HK-2 (cell line): ENCODE measurements at regions not wholly inside any gene's neighbourhood (a gene's known extent, or its start where the extent isn't known, plus 50 kb on each side); places are given as distances from the start of the nearest gene placed in this dataset.

ENCODE experiments used
- DNase-seq: peaks from one replicate; pipeline ENCODE4 v3.0.0-alpha.2; 2018; ENCODE audit not compliant: unreplicated experiment

- DNase-seq = no peak
Measured at GRCh38 chr4:108365551-108365950, 196.8 kb upstream of the LEF1 start.

- no peak for DNase-seq
Measured at GRCh38 chr4:108361886-108362285, 193.2 kb upstream of the LEF1 start.

DNA sequence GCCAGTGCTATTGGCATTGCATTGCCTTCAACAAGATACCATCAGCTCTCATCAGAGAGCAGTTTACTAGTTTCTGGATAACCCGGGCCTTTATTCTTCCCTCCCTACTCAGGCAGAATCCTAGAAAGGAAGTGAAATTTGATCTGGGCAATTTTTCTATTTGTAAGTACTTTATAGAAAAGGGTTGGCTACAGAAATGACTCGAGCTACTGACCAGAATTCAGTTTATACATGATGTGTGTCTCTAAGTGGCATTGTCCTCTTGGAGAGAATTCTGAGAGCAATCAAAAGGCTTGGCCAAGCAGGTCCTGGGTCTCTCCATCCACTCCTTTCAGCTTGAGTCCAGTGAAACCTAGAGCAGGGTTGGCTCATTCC lies 192.7 kb upstream of the LEF1 start:
- DNase-seq = no peak

- DNase-seq = no peak
Measured at GRCh38 chr4:108360754-108361445, 192.2 kb upstream of the LEF1 start.

DNA sequence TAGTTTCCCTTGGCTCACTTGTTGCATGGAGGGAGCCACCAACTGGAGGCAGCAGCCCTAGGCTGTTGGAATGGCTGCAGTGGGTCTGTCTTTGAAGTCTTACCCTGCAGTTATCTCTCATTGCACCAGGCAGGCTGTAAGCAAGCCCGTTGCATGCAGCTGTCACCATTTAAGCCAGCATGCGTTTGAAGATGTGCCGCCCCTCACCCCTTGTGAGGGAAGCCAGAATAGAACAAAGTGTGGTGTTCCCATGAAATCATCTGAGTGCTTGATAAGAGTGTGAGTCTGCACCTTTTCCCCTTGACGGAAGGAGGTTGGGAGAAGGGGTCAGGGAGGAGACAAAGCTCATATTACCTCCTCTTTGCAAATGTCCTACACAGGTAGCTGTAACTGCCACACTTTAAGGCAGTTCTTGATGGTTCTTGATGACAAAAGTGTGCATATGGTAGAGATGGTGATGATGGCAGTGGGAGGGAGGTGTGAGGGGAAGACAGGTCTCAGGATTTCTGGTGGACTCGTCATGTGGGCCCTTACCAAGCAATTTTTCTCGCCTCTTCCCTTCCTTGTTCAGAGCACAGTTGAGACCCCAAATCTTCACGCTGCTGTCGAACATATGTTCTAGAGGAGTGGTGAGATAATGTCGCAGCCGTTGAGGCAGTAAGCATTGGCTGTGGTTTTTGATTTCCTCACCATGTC lies 191.4 kb upstream of the LEF1 start:
- DNase-seq = no peak

GRCh38 chr4:108359130-108359985 lies 190.6 kb upstream of the LEF1 start:
- DNase-seq = no peak

DNA sequence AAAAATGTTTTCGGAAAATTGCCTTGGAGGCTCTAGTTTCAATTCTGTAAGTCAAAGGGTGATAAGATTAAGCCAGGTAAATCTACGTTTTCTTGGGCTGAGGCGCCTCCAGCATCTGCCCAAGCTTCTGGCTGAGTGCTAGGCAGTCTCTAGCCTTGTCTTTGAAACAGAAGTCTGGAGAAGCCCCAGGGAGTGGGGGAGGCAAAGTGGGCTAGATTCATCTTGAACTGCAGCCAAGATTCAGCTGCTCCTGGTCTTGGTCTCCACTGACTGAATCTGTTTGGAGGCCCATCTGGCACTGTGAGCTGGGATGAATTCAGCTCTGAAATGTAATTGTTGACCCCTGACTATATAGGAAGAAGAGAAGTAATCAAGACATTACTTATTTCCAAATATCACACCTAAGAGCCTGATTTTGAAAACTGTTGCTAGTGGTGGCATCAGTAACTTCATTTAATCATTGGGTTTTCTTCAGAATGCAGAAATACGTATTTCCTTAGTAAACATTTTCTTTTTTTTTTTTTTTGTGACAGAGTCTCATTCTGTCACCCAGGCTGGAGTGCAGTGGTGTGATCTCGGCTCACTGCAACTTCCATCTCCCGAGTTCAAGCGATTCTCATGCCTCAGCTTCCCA lies 187.3 kb upstream of the LEF1 start:
- no peak for DNase-seq

GRCh38 chr4:108355186-108355901 lies 186.6 kb upstream of the LEF1 start:
- no peak for DNase-seq

- DNase-seq = no peak
Measured at GRCh38 chr4:108352664-108353308, 184.1 kb upstream of the LEF1 start.

DNA sequence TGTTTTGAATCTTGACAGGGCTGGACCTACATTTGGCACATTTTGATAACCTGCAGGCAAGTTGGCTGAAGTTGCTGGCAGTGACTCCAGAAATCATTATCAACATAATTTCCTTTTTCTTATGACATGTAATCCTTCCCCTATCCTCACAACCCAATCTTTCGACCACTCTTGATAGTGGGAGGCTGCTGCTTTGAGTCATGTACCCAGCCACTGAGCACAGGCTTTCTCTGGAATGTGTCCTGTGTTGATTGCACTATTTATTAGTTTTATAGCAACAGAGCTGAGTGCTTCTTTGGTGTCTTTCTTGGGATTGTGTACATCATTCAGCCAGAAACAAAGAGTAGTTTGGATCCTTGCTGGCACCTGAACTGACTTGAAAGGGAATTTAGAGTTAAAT lies 183.1 kb upstream of the LEF1 start:
- DNase-seq = no peak

- no peak for DNase-seq
Measured at GRCh38 chr4:108350332-108350731, 181.6 kb upstream of the LEF1 start.

DNA sequence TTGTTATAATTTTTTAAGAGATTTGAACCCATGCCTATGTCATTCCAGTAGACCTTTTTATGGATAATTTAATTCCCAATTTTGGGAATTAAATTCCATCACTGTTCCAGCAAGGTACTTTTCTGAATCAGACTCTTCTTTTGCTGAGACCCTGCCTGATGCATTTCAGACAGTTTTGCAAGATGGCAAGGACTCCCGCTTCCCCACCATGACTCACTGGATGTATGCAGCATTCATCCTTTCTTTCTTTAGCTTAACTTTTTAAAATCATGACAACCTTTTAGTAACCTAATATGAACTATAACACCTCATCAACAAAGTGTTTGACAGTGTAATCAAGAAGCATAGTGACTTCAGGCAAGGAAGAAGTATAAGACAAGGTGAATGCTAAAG lies 178.1 kb upstream of the LEF1 start:
- no peak for DNase-seq

GRCh38 chr4:108345862-108346817 lies 177.4 kb upstream of the LEF1 start:
- DNase-seq = no peak

GRCh38 chr4:108342325-108342970 lies 173.7 kb upstream of the LEF1 start:
- no peak for DNase-seq

DNA sequence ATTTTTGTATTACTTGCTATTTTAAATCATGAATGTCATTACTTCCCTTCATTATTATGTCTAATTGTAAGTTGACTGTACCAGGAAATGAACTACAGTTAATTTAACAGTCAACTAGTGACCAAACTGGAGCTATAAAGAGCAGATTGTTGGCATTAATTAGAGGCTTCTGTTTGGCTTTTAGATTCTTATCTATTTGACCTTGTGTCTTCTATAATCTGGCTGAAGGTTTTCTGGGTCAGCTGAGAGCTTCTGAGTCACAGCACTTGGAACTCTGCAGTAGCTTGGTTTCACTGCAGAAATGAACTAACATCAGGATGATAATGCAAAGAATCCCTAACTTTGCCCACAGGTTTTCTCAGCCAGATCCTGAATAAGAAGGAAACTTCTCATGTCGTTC lies 169.2 kb upstream of the LEF1 start:
- DNase-seq = no peak

- no peak for DNase-seq
Measured at GRCh38 chr4:108336076-108336475, 167.3 kb upstream of the LEF1 start.

- DNase-seq = no peak
Measured at GRCh38 chr4:108335081-108335480, 166.3 kb upstream of the LEF1 start.

- DNase-seq = no peak
Measured at GRCh38 chr4:108334031-108334430, 165.3 kb upstream of the LEF1 start.

DNA sequence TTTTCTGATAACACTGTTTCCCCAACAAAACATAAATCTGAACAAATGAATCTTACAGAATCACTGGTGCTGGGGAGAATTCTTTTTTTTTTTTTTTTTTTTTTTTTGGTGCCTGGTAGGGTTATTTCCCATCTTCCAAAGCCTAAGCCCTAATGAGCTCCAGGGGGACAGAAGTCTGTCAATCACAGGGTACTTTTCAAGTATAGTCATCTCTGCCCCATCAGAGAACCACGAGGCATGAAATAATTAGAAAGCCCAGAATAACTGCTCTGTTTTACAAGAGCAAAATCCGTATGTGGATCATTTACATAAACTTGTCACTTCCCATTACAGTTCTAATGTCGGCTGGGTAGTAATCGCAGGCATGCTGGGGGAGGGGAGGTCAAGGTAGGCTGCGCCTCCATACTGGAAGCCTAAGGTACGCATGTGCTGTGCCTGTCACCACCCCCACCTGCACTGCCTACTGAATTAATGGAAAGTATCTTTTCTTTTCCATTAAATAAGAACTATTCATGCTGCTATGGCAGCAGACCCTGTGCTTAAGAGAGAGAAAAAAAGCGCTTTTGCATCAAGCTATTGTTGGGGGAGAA lies 164.7 kb upstream of the LEF1 start:
- no peak for DNase-seq
